Memory B cell (primary cell): ENCODE measurements at regions not wholly inside any gene's neighbourhood (a gene's known extent, or its start where the extent isn't known, plus 50 kb on each side); places are given as distances from the start of the nearest gene placed in this dataset.

ENCODE experiments used
- ATAC-seq: fragments of 150-1000 bp; cut with Tn5 transposase; 2 replicates; pipeline ENCODE4 v1.10.0; 2021; ENCODE audit warnings: low read depth, mild to moderate bottlenecking, moderate library complexity
- DNase-seq, 2 donors: peaks; one replicate each; pipeline ENCODE4 v3.0.0; 2022; ENCODE audit warnings: low spot score in 2 of 2
- H3K27ac Mint-ChIP-seq: one replicate; pipeline ENCODE4 v1.8.0; 2022; ENCODE audit warnings: mild to moderate bottlenecking, moderate library complexity, mixed read lengths
- H3K27me3 Mint-ChIP-seq: one replicate; pipeline ENCODE4 v1.8.0; 2022; ENCODE audit warnings: mixed read lengths
- H3K36me3 Mint-ChIP-seq: one replicate; pipeline ENCODE4 v1.8.0; 2022; ENCODE audit warnings: mild to moderate bottlenecking, mixed read lengths
- H3K4me1 Mint-ChIP-seq: one replicate; pipeline ENCODE4 v1.8.0; 2022; ENCODE audit warnings: mixed read lengths
- H3K4me3 Mint-ChIP-seq: one replicate; pipeline ENCODE4 v1.8.0; 2022; ENCODE audit warnings: mild to moderate bottlenecking, moderate library complexity, mixed read lengths
- H3K9me3 Mint-ChIP-seq: one replicate; pipeline ENCODE4 v1.8.0; 2022; ENCODE audit warnings: mixed read lengths

GRCh38 chr1:83102630-83103071 is 896.3 kb downstream of the TTLL7 start:
- no peaks in the 10 kb centered on the region for H3K9me3 Mint-ChIP-seq
- H3K4me3 Mint-ChIP-seq, result no peak overlapping the region
- H3K4me1 Mint-ChIP-seq, result no peaks in the 10 kb centered on the region
- no peak for DNase-seq
- H3K27me3 Mint-ChIP-seq, result no peaks in the 10 kb centered on the region
- H3K36me3 Mint-ChIP-seq, result no peaks in the 10 kb centered on the region
- ATAC-seq, result no peak
- no peak overlapping the region for H3K27ac Mint-ChIP-seq

- H3K4me3 Mint-ChIP-seq, result no peak overlapping the region
- ATAC-seq, result no peak
- H3K9me3 Mint-ChIP-seq, result peaks cover 1% of the 10 kb centered on the region
- no peak overlapping the region for H3K27ac Mint-ChIP-seq
- H3K27me3 Mint-ChIP-seq, result no peaks in the 10 kb centered on the region
- H3K4me1 Mint-ChIP-seq, result no peaks in the 10 kb centered on the region
- no peak for DNase-seq
- no peaks in the 10 kb centered on the region for H3K36me3 Mint-ChIP-seq
Measured at GRCh38 chr1:83101406-83101805, 897.5 kb downstream of the TTLL7 start.

GRCh38 chr1:83100133-83100532 is 898.8 kb downstream of the TTLL7 start:
- Mint-ChIP-seq H3K27ac (no peak overlapping the region), H3K27me3 (no peaks in the 10 kb centered on the region), H3K9me3 (peaks cover 5% of the 10 kb centered on the region), H3K4me3 (no peak overlapping the region), H3K4me1 (no peaks in the 10 kb centered on the region), H3K36me3 (no peaks in the 10 kb centered on the region)
- no peak for DNase-seq
- no peak for ATAC-seq

GRCh38 chr1:83098791-83099190 is 900.1 kb downstream of the TTLL7 start:
- Mint-ChIP-seq H3K36me3 (no peaks in the 10 kb centered on the region), H3K27me3 (no peaks in the 10 kb centered on the region), H3K27ac (no peak overlapping the region), H3K4me1 (no peaks in the 10 kb centered on the region), H3K4me3 (no peak overlapping the region), H3K9me3 (peaks cover 5% of the 10 kb centered on the region)
- ATAC-seq (no peak), DNase-seq (no peak)

GRCh38 chr1:83098131-83098530 is 900.8 kb downstream of the TTLL7 start:
- no peak for DNase-seq
- Mint-ChIP-seq H3K27ac (no peak overlapping the region), H3K9me3 (peaks cover 5% of the 10 kb centered on the region), H3K36me3 (no peaks in the 10 kb centered on the region), H3K4me3 (no peak overlapping the region), H3K4me1 (no peaks in the 10 kb centered on the region), H3K27me3 (no peaks in the 10 kb centered on the region)
- no peak for ATAC-seq

GRCh38 chr1:83097715-83098114 is 901.2 kb downstream of the TTLL7 start:
- Mint-ChIP-seq H3K4me1 (no peaks in the 10 kb centered on the region), H3K9me3 (peaks cover 5% of the 10 kb centered on the region), H3K4me3 (no peak overlapping the region), H3K27ac (no peak overlapping the region), H3K27me3 (no peaks in the 10 kb centered on the region), H3K36me3 (no peaks in the 10 kb centered on the region)
- ATAC-seq (no peak), DNase-seq (no peak)

GRCh38 chr1:83095570-83095969 is 903.4 kb downstream of the TTLL7 start:
- Mint-ChIP-seq H3K36me3 (no peaks in the 10 kb centered on the region), H3K9me3 (peaks cover 5% of the 10 kb centered on the region), H3K4me3 (no peak overlapping the region), H3K27me3 (no peaks in the 10 kb centered on the region), H3K4me1 (no peaks in the 10 kb centered on the region), H3K27ac (no peak overlapping the region)
- DNase-seq, result no peak
- ATAC-seq, result no peak

GRCh38 chr1:83090195-83090594 is 908.7 kb downstream of the TTLL7 start:
- no peak for ATAC-seq
- Mint-ChIP-seq H3K27ac (no peak overlapping the region), H3K9me3 (no peaks in the 10 kb centered on the region), H3K4me1 (no peaks in the 10 kb centered on the region), H3K36me3 (no peaks in the 10 kb centered on the region), H3K4me3 (no peak overlapping the region), H3K27me3 (no peaks in the 10 kb centered on the region)
- DNase-seq, result no peak

- H3K27ac Mint-ChIP-seq, result no peak overlapping the region
- ATAC-seq (no peak), DNase-seq (no peak)
- no peaks in the 10 kb centered on the region for H3K4me1 Mint-ChIP-seq
- no peaks in the 10 kb centered on the region for H3K27me3 Mint-ChIP-seq
- H3K9me3 Mint-ChIP-seq, result no peaks in the 10 kb centered on the region
- H3K4me3 Mint-ChIP-seq, result no peak overlapping the region
- no peaks in the 10 kb centered on the region for H3K36me3 Mint-ChIP-seq
Measured at GRCh38 chr1:83087851-83088250, 911.1 kb downstream of the TTLL7 start.

GRCh38 chr1:83086986-83087512 is 911.9 kb downstream of the TTLL7 start:
- no peaks in the 10 kb centered on the region for H3K27me3 Mint-ChIP-seq
- H3K36me3 Mint-ChIP-seq, result no peaks in the 10 kb centered on the region
- H3K4me3 Mint-ChIP-seq, result no peak overlapping the region
- H3K9me3 Mint-ChIP-seq, result no peaks in the 10 kb centered on the region
- no peaks in the 10 kb centered on the region for H3K4me1 Mint-ChIP-seq
- no peak for DNase-seq
- no peak for ATAC-seq
- no peak overlapping the region for H3K27ac Mint-ChIP-seq

GRCh38 chr1:83086346-83086745 is 912.6 kb downstream of the TTLL7 start:
- Mint-ChIP-seq H3K27me3 (no peaks in the 10 kb centered on the region), H3K27ac (no peak overlapping the region), H3K4me3 (no peak overlapping the region), H3K9me3 (no peaks in the 10 kb centered on the region), H3K36me3 (no peaks in the 10 kb centered on the region), H3K4me1 (no peaks in the 10 kb centered on the region)
- no peak for DNase-seq
- ATAC-seq, result no peak

GRCh38 chr1:83083589-83084224 is 915.2 kb downstream of the TTLL7 start:
- peaks cover 2% of the 10 kb centered on the region for H3K36me3 Mint-ChIP-seq

GRCh38 chr1:83077411-83077810 is 921.5 kb downstream of the TTLL7 start:
- no peak overlapping the region for H3K4me3 Mint-ChIP-seq
- DNase-seq (no peak), ATAC-seq (no peak)
- H3K36me3 Mint-ChIP-seq, result peaks cover 2% of the 10 kb centered on the region
- H3K27me3 Mint-ChIP-seq, result no peaks in the 10 kb centered on the region
- H3K27ac Mint-ChIP-seq, result no peak overlapping the region
- no peaks in the 10 kb centered on the region for H3K4me1 Mint-ChIP-seq
- H3K9me3 Mint-ChIP-seq, result no peaks in the 10 kb centered on the region

More at GRCh38 chr1:83083589-83084224, 915.2 kb downstream of the TTLL7 start:
- Mint-ChIP-seq H3K27ac (no peak overlapping the region), H3K4me1 (no peaks in the 10 kb centered on the region), H3K27me3 (no peaks in the 10 kb centered on the region), H3K9me3 (no peaks in the 10 kb centered on the region), H3K4me3 (no peak overlapping the region)
- ATAC-seq (no peak), DNase-seq (no peak)

GRCh38 chr1:83075107-83075506 is 923.8 kb downstream of the TTLL7 start:
- H3K36me3 Mint-ChIP-seq, result peaks cover 2% of the 10 kb centered on the region
- ATAC-seq (no peak), DNase-seq (no peak)
- H3K27me3 Mint-ChIP-seq, result no peaks in the 10 kb centered on the region
- no peaks in the 10 kb centered on the region for H3K9me3 Mint-ChIP-seq
- no peak overlapping the region for H3K27ac Mint-ChIP-seq
- no peaks in the 10 kb centered on the region for H3K4me1 Mint-ChIP-seq
- H3K4me3 Mint-ChIP-seq, result no peak overlapping the region

GRCh38 chr1:83067954-83068353 is 931.0 kb downstream of the TTLL7 start:
- Mint-ChIP-seq H3K36me3 (no peaks in the 10 kb centered on the region), H3K4me3 (no peak overlapping the region), H3K9me3 (peaks cover 1% of the 10 kb centered on the region), H3K27me3 (no peaks in the 10 kb centered on the region), H3K27ac (no peak overlapping the region), H3K4me1 (no peaks in the 10 kb centered on the region)
- no peak for DNase-seq
- ATAC-seq, result no peak
